Pancreas (tissue), 10 donors: ENCODE measurements at regions not wholly inside any gene's neighbourhood (a gene's known extent, or its start where the extent isn't known, plus 50 kb on each side); places are given as distances from the start of the nearest gene placed in this dataset.

Experiments
- ATAC-seq, 4 donors: fragments of 200-7000 bp; cut with Tn5 transposase; one replicate each; pipeline versions ENCODE4 v1.8.0 to v1.9.1; 2020; ENCODE audit warnings: mild to moderate bottlenecking in 4 of 4, moderate library complexity in 4 of 4
- DNase-seq, 6 donors: peaks; one replicate each; pipeline ENCODE4 v3.0.0-alpha.2; 2020
- FAIRE-seq: peaks from 2 replicates; lab custom pipeline; 2012; peaks lifted over from hg19 to GRCh38; lab: Jason Lieb, UNC
- H3K27ac ChIP-seq, 4 donors: fragments of 200-600 bp; sonication (generic); 1 replicate in 3 of 4; 2 replicates in 1 of 4; pipeline versions ENCODE4 v1.5.0 to v1.8.0; 2020
- H3K27me3 ChIP-seq, 4 donors: fragments of 200-600 bp; one replicate each; pipeline ENCODE4 v1.8.0; 2021
- H3K36me3 ChIP-seq, 3 donors: fragments of 200-600 bp; sonication (generic) in 1 of 3; one replicate each; pipeline versions ENCODE4 v1.5.0 to v1.8.0; 2020 to 2021
- H3K4me1 ChIP-seq, 3 donors: fragments of 200-600 bp; one replicate each; pipeline ENCODE4 v1.8.0; 2021
- H3K4me3 ChIP-seq, 4 donors: fragments of 200-600 bp; sonication (generic) in 2 of 4; one replicate each; pipeline versions ENCODE4 v1.5.0 to v1.8.0; 2020 to 2021
- H3K9me3 ChIP-seq, 4 donors: fragments of 200-600 bp; one replicate each; pipeline ENCODE4 v1.8.0; 2021
- CTCF ChIP-seq, 4 donors: fragments of 200-600 bp; sonication (generic) in 3 of 4; IDR thresholded peaks; one replicate each; pipeline versions ENCODE4 v1.5.0 to v1.8.0; 2021; ENCODE audit warnings: antibody characterized with exemption in 4 of 4
- WGBS, 2 donors: extraction: QIAGEN DNeasy Blood & Tissue Kit; methylation state at CpG; one replicate each; pipeline ENCODE4 v1.1.7; 2013; 5-methylcytosine and 5-hydroxymethylcytosine counted together
- intact Hi-C, 3 donors: fragments of 100-400 bp; cut with DNase I; formaldehyde crosslinking; loops; one replicate each; pipeline versions ENCODE4 v1.11.1 to v1.14.2; 2022
- donor health status: healthy with polysubstance abuse.
- donor health status: DM: no; HTN: no; CAD: no; lungs with moderate emphysema.
- donor health status: DM: no; HTN: no; CAD: no.
- donor health status: control.
- donor health status: control.
- donor health status: Bipolar disorder and iron deficiency.
- donor health status: DM: yes; HTN: yes; CAD: no.
- donor health status: DM: no; HTN: no; CAD: no.
- donor health status: DM: no; HTN: no; CAD: no.
- donor health status: DM: yes; HTN: yes; CAD: no.

- ATAC-seq: no peak
- DNase-seq: peak in 1 of 6 donors; percentile 14
- Histone ChIP-seq H3K27ac (no peak overlapping the region), H3K4me3 (no peak overlapping the region), H3K9me3 (no peaks in the 10 kb centered on the region), H3K4me1 (no peaks in the 10 kb centered on the region), H3K27me3 (no peaks in the 10 kb centered on the region), H3K36me3 (no peaks in the 10 kb centered on the region)
- intact Hi-C loops: no loop called here
- no peak for TF ChIP-seq CTCF (IDR thresholded peaks at IDR 0.05)
- 96 to 99% methylated on average over 5 of the region's 5 CpGs for WGBS, 2 donors
- no peak for FAIRE-seq
Measured at GRCh38 chr12:19726122-19726521, 286.8 kb downstream of the AEBP2 start.

GRCh38 chr12:19726592-19726991, 287.3 kb downstream of the AEBP2 start:
- intact Hi-C loops: no loop called here
- H3K4me3 ChIP-seq: no peak overlapping the region
- FAIRE-seq (no peak), ATAC-seq (no peak), DNase-seq (no peak)
- H3K4me1 ChIP-seq: no peaks in the 10 kb centered on the region
- H3K9me3 ChIP-seq: no peaks in the 10 kb centered on the region
- no peaks in the 10 kb centered on the region for H3K27me3 ChIP-seq
- no peak overlapping the region for H3K27ac ChIP-seq
- TF ChIP-seq CTCF (IDR thresholded peaks at IDR 0.05): no peak
- WGBS, 2 donors: 92 to 95% methylated on average over 6 of the region's 6 CpGs
- no peaks in the 10 kb centered on the region for H3K36me3 ChIP-seq

GRCh38 chr12:19737019-19737418, 297.7 kb downstream of the AEBP2 start:
- no peaks in the 10 kb centered on the region for H3K9me3 ChIP-seq
- intact Hi-C loops: no loop called here
- no peak for TF ChIP-seq CTCF (IDR thresholded peaks at IDR 0.05)
- H3K27ac ChIP-seq: no peak overlapping the region
- H3K36me3 ChIP-seq: no peaks in the 10 kb centered on the region
- peaks cover 0 to 5% (median 0%) of the 10 kb centered on the region in 3 donors for H3K4me1 ChIP-seq
- DNase-seq (no peak), FAIRE-seq (peak; percentile 47), ATAC-seq (no peak)
- no peak overlapping the region for H3K4me3 ChIP-seq
- no peaks in the 10 kb centered on the region for H3K27me3 ChIP-seq

GRCh38 chr12:19739195-19739776, 300.0 kb downstream of the AEBP2 start:
- no peaks in the 10 kb centered on the region for H3K27me3 ChIP-seq
- H3K9me3 ChIP-seq: no peaks in the 10 kb centered on the region
- no peak overlapping the region for H3K4me3 ChIP-seq
- peak in 3 of 4 donors; percentile 19 to 56 (median 39) for TF ChIP-seq CTCF (IDR thresholded peaks at IDR 0.05)
- FAIRE-seq: peak; percentile 94
- intact Hi-C loops: no loop called here
- peak in 3 of 6 donors; percentile 17 to 39 (median 34) for DNase-seq
- no peak overlapping the region for H3K27ac ChIP-seq
- H3K4me1 ChIP-seq: peaks cover 0 to 5% (median 0%) of the 10 kb centered on the region in 3 donors
- 39 to 52% methylated on average over 3 of the region's 3 CpGs for WGBS, 2 donors
- no peaks in the 10 kb centered on the region for H3K36me3 ChIP-seq
- peak; percentile 80 to 91 (median 85) for ATAC-seq

GRCh38 chr12:19740472-19741131, 301.3 kb downstream of the AEBP2 start:
- FAIRE-seq: no peak
- no peak for TF ChIP-seq CTCF (IDR thresholded peaks at IDR 0.05)

More at GRCh38 chr12:19740472-19741131, 301.3 kb downstream of the AEBP2 start:
- 71 to 75% methylated on average over 7 of the region's 7 CpGs for WGBS, 2 donors
- no peak for DNase-seq
- Histone ChIP-seq H3K4me1 (peaks cover 0 to 10% (median 0%) of the 10 kb centered on the region in 3 donors), H3K36me3 (no peaks in the 10 kb centered on the region), H3K9me3 (no peaks in the 10 kb centered on the region), H3K27ac (no peak overlapping the region), H3K4me3 (no peak overlapping the region), H3K27me3 (no peaks in the 10 kb centered on the region)
- ATAC-seq: no peak
- intact Hi-C loops: no loop called here
